Uterus (tissue), 3 donors: ENCODE measurements at regions not wholly inside any gene's neighbourhood (a gene's known extent, or its start where the extent isn't known, plus 50 kb on each side); places are given as distances from the start of the nearest gene placed in this dataset.
"Not testable (repeated sequence)": the region's sequence is repeated elsewhere in the genome, so short reads cannot be mapped to it uniquely, and the experiment has no call there.

Source experiments
- DNase-seq, 2 donors: peaks; one replicate each; pipeline ENCODE4 v3.0.0-alpha.2; 2019 to 2020
- H3K27ac ChIP-seq, 2 donors: fragments of 200-600 bp; sonication (generic); 1 replicate in 1 of 2; 2 replicates in 1 of 2; pipeline ENCODE4 v1.5.1; 2016 to 2018
- H3K27me3 ChIP-seq, 2 donors: fragments of 200-600 bp; sonication (generic); one replicate each; pipeline ENCODE4 v1.5.1; 2018 to 2019; ENCODE audit warnings: control low read depth in 1 of 2
- H3K36me3 ChIP-seq, 2 donors: fragments of 200-600 bp; sonication (generic); one replicate each; pipeline ENCODE4 v1.5.1; 2019; ENCODE audit warnings: control low read depth in 1 of 2
- H3K4me1 ChIP-seq, 2 donors: fragments of 200-600 bp; sonication (generic); one replicate each; pipeline ENCODE4 v1.5.1; 2018 to 2019; ENCODE audit warnings: control low read depth in 1 of 2
- H3K4me3 ChIP-seq, 2 donors: fragments of 200-600 bp; sonication (generic); 1 replicate in 1 of 2; 2 replicates in 1 of 2; pipeline ENCODE4 v1.5.1; 2018 to 2019; ENCODE audit warnings: mild to moderate bottlenecking in 1 of 2
- H3K9me3 ChIP-seq, 2 donors: fragments of 200-600 bp; sonication (generic); one replicate each; pipeline ENCODE4 v1.5.1; 2019; ENCODE audit warnings: control low read depth in 1 of 2
- CTCF ChIP-seq, 4 experiments: fragments of 200-600 bp in 2 of 4; fragments of 450-650 bp in 2 of 4; sonication (generic) in 2 of 4; IDR thresholded peaks; one replicate each; pipeline ENCODE4 v1.5.1; 2016 to 2019; ENCODE audit warnings: antibody characterized with exemption in 4 of 4, mild to moderate bottlenecking in 2 of 4, moderate library complexity in 1 of 4
- POLR2A ChIP-seq, 2 donors: fragments of 450-650 bp; IDR thresholded peaks; one replicate each; pipeline ENCODE4 v1.6.1; 2016; ENCODE audit warnings: antibody characterized with exemption in 2 of 2, mild to moderate bottlenecking in 1 of 2, moderate library complexity in 1 of 2
- intact Hi-C: fragments of 100-400 bp; cut with DNase I; formaldehyde crosslinking; loops from one replicate; pipeline ENCODE4 v1.15.1; 2023; ENCODE audit warnings: low total_unique reads
- donor health status: DM: yes; HTN: yes; CAD: no.

GRCh38 chr18:1503847-1504246, 599.2 kb downstream of the ADCYAP1 start:
- no peaks in the 10 kb centered on the region for H3K27me3 ChIP-seq
- intact Hi-C loops: no loop called here
- no peak for TF ChIP-seq CTCF (IDR thresholded peaks at IDR 0.05)
- no peak for TF ChIP-seq POLR2A (IDR thresholded peaks at IDR 0.05)
- no peaks in the 10 kb centered on the region for H3K9me3 ChIP-seq
- H3K36me3 ChIP-seq: no peaks in the 10 kb centered on the region
- no peaks in the 10 kb centered on the region for H3K4me1 ChIP-seq
- DNase-seq: no peak
- no peak overlapping the region for H3K4me3 ChIP-seq
- no peak overlapping the region for H3K27ac ChIP-seq

- no peak overlapping the region for H3K4me3 ChIP-seq
- H3K27ac ChIP-seq: no peak overlapping the region
- TF ChIP-seq CTCF (IDR thresholded peaks at IDR 0.05) (no peak), POLR2A (IDR thresholded peaks at IDR 0.05) (no peak)
- intact Hi-C loops: no loop called here
- H3K27me3 ChIP-seq: no peaks in the 10 kb centered on the region
- no peaks in the 10 kb centered on the region for H3K36me3 ChIP-seq
- no peaks in the 10 kb centered on the region for H3K9me3 ChIP-seq
- DNase-seq: no peak
- no peaks in the 10 kb centered on the region for H3K4me1 ChIP-seq
These were observed 601.2 kb downstream of the ADCYAP1 start for GRCh38 chr18:1505856-1506255.

GRCh38 chr18:1510542-1511179, 606.0 kb downstream of the ADCYAP1 start:
- intact Hi-C loops: no loop called here
- H3K27me3 ChIP-seq: no peaks in the 10 kb centered on the region
- no peaks in the 10 kb centered on the region for H3K9me3 ChIP-seq
- TF ChIP-seq POLR2A (IDR thresholded peaks at IDR 0.05): no peak
- TF ChIP-seq CTCF (IDR thresholded peaks at IDR 0.05): no peak
- no peak overlapping the region for H3K4me3 ChIP-seq
- no peaks in the 10 kb centered on the region for H3K4me1 ChIP-seq
- H3K27ac ChIP-seq: no peak overlapping the region
- no peaks in the 10 kb centered on the region for H3K36me3 ChIP-seq
- DNase-seq: no peak

GRCh38 chr18:1511619-1512311, 607.1 kb downstream of the ADCYAP1 start:
- Histone ChIP-seq H3K9me3 (no peaks in the 10 kb centered on the region), H3K27me3 (no peaks in the 10 kb centered on the region), H3K27ac (no peak overlapping the region), H3K36me3 (no peaks in the 10 kb centered on the region), H3K4me1 (no peaks in the 10 kb centered on the region), H3K4me3 (no peak overlapping the region)
- intact Hi-C loops: no loop called here
- DNase-seq: no peak
- TF ChIP-seq POLR2A (IDR thresholded peaks at IDR 0.05): no peak
- TF ChIP-seq CTCF (IDR thresholded peaks at IDR 0.05): no peak

GRCh38 chr18:1513519-1513918, 608.8 kb downstream of the ADCYAP1 start:
- Histone ChIP-seq H3K4me1 (no peaks in the 10 kb centered on the region), H3K4me3 (no peak overlapping the region), H3K36me3 (no peaks in the 10 kb centered on the region), H3K9me3 (no peaks in the 10 kb centered on the region), H3K27me3 (no peaks in the 10 kb centered on the region), H3K27ac (no peak overlapping the region)
- intact Hi-C loops: no loop called here
- DNase-seq: no peak
- no peak for TF ChIP-seq POLR2A (IDR thresholded peaks at IDR 0.05)
- TF ChIP-seq CTCF (IDR thresholded peaks at IDR 0.05): no peak

- H3K27ac ChIP-seq, DNase-seq, H3K36me3 ChIP-seq, H3K27me3 ChIP-seq, H3K9me3 ChIP-seq, H3K4me1 ChIP-seq, H3K4me3 ChIP-seq, intact Hi-C loops: not testable (repeated sequence)
These were observed 617.0 kb downstream of the ADCYAP1 start for GRCh38 chr18:1521588-1522248.
